Spleen (tissue), 11 donors: ENCODE measurements at regions not wholly inside any gene's neighbourhood (a gene's known extent, or its start where the extent isn't known, plus 50 kb on each side); places are given as distances from the start of the nearest gene placed in this dataset.

Experiments
- DNase-seq: peaks from one replicate; pipeline ENCODE4 v3.0.0-alpha.2; 2020
- H3K27ac ChIP-seq, 8 donors: fragments of 200-600 bp; sonication (generic) in 7 of 8; 1 replicate in 4 of 8; 2 replicates in 4 of 8; pipeline versions ENCODE4 v1.5.0 to v1.8.0; 2016 to 2021; ENCODE audit warnings: inconsistent platforms in 4 of 8, mild to moderate bottlenecking in 4 of 8, moderate library complexity in 1 of 8
- H3K27me3 ChIP-seq, 7 donors: fragments of 200-600 bp; sonication (generic) in 6 of 7; replicated peaks in 1 of 7; 1 replicate in 4 of 7; 2 replicates in 3 of 7; pipeline versions ENCODE4 v1.5.0 to v1.8.0; 2016 to 2021; ENCODE audit warnings: inconsistent platforms in 3 of 7, mild to moderate bottlenecking in 1 of 7
- H3K36me3 ChIP-seq, 6 donors: fragments of 200-600 bp; sonication (generic) in 5 of 6; 1 replicate in 4 of 6; 2 replicates in 2 of 6; pipeline versions ENCODE4 v1.5.0 to v1.8.0; 2016 to 2021; ENCODE audit warnings: inconsistent platforms in 2 of 6
- H3K4me1 ChIP-seq, 6 donors: fragments of 200-600 bp; sonication (generic) in 5 of 6; 1 replicate in 3 of 6; 2 replicates in 3 of 6; pipeline versions ENCODE4 v1.5.0 to v1.8.0; 2016 to 2021; ENCODE audit warnings: inconsistent platforms in 3 of 6
- H3K4me3 ChIP-seq, 8 donors: fragments of 200-600 bp; sonication (generic) in 7 of 8; 1 replicate in 4 of 8; 2 replicates in 4 of 8; pipeline versions ENCODE4 v1.5.0 to v1.8.0; 2016 to 2021; ENCODE audit warnings: inconsistent platforms in 4 of 8, mild to moderate bottlenecking in 4 of 8, moderate library complexity in 2 of 8
- H3K9me3 ChIP-seq, 8 donors: fragments of 200-600 bp; sonication (generic) in 7 of 8; 1 replicate in 4 of 8; 2 replicates in 4 of 8; pipeline versions ENCODE4 v1.5.0 to v1.8.0; 2016 to 2021; ENCODE audit warnings: inconsistent platforms in 4 of 8
- CTCF ChIP-seq, 11 experiments: fragments of 200-600 bp in 7 of 11; fragments of 450-650 bp in 4 of 11; sonication (generic) in 4 of 11; IDR thresholded peaks in 8 of 11; conservative IDR thresholded peaks in 3 of 11; 1 replicate in 7 of 11; 2 replicates in 4 of 11; pipeline versions ENCODE4 v1.4.0 to v1.8.0; 2016 to 2021; ENCODE audit warnings: antibody characterized with exemption in 11 of 11, inconsistent platforms in 4 of 11, mild to moderate bottlenecking in 1 of 11
- POLR2A ChIP-seq, 3 donors: fragments of 450-650 bp; IDR thresholded peaks; one replicate each; pipeline ENCODE4 v1.5.1; 2017; ENCODE audit warnings: antibody characterized with exemption in 3 of 3, mild to moderate bottlenecking in 1 of 3
- POLR2AphosphoS5 ChIP-seq, 3 donors: sonication (generic); formaldehyde crosslinking; IDR thresholded peaks; one replicate each; pipeline ENCODE4 v1.5.1; 2017; ENCODE audit warnings: antibody characterized with exemption in 3 of 3
- WGBS, 5 donors: extraction: QIAGEN DNeasy Blood & Tissue Kit in 3 of 5; methylation state at CpG; one replicate each; pipeline versions ENCODE4 v1.1.5 to v1.1.7; 2013 to 2018; 5-methylcytosine and 5-hydroxymethylcytosine counted together
- intact Hi-C: fragments of 100-400 bp; cut with DNase I; formaldehyde crosslinking; loops from one replicate; pipeline ENCODE4 v1.15.0; 2023; ENCODE audit warnings: low total_unique reads
- donor health status: healthy with polysubstance abuse.
- donor health status: DM: no; HTN: no; CAD: no; lungs with moderate emphysema.
- donor health status: DM: no; HTN: no; CAD: no.
- donor health status: Bipolar disorder and iron deficiency.
- donor health status: healthy.
- donor health status: DM: no; HTN: no; CAD: no.
- donor health status: DM: yes; HTN: yes; CAD: no.

GRCh38 chr14:87725318-87725717, 267.7 kb downstream of the GALC start:
- Histone ChIP-seq H3K9me3 (no peaks in the 10 kb centered on the region), H3K36me3 (no peaks in the 10 kb centered on the region), H3K4me1 (no peaks in the 10 kb centered on the region), H3K4me3 (no peak overlapping the region), H3K27me3 (peaks cover 0 to 4% (median 0%) of the 10 kb centered on the region in 7 donors), H3K27ac (no peak overlapping the region)
- TF ChIP-seq POLR2AphosphoS5 (IDR thresholded peaks at IDR 0.05) = no peak
- no peak for TF ChIP-seq CTCF (IDR thresholded peaks at IDR 0.05 in 8 of 11, conservative IDR thresholded peaks at IDR 0.05 in 3 of 11)
- no peak for TF ChIP-seq POLR2A (IDR thresholded peaks at IDR 0.05)
- intact Hi-C loops = no loop called here
- WGBS, 5 donors = 57 to 82% (median 61%) methylated on average over 4 of the region's 4 CpGs
- DNase-seq = no peak

DNA sequence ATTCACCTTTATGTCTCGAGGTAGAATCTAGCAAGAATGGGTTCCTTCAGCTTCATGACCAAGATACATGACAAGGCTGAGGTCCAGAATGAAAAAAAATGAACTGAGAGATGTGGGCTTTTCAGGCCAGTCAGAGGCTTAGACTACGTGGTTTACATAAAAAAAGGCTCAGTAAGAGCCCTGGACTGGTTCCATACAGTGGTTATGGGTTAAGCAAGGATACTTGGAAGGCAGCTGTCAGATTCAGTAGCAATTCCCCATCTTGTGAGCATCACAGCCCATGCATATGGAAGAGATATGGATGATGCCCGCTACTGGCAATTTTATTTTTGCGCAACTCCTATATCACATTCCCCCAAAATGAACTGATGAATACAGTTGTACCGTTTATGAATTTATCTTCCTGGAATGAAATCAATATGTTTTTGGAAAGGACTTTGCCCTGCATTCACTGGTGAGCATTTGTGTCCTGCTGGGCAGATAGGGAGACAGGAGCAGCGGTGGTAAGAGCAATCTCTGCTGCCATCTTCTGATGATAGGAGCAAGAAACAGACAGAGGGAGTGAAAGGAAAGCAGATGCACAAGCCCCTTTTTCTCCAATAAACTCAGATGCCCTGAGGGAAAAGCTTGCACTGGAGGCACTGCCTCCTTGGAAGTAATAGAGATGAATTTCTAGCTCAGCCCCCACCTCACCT, 280.4 kb downstream of the GALC start:
- Histone ChIP-seq H3K27me3 (no peaks in the 10 kb centered on the region), H3K4me3 (no peak overlapping the region), H3K9me3 (no peaks in the 10 kb centered on the region), H3K36me3 (no peaks in the 10 kb centered on the region), H3K27ac (no peak overlapping the region), H3K4me1 (no peaks in the 10 kb centered on the region)
- TF ChIP-seq POLR2A (IDR thresholded peaks at IDR 0.05) = no peak
- TF ChIP-seq POLR2AphosphoS5 (IDR thresholded peaks at IDR 0.05) = no peak
- TF ChIP-seq CTCF (IDR thresholded peaks at IDR 0.05 in 8 of 11, conservative IDR thresholded peaks at IDR 0.05 in 3 of 11) = no peak
- WGBS, 5 donors = 72 to 81% (median 76%) methylated on average over 6 of the region's 6 CpGs
- no peak for DNase-seq
- intact Hi-C loops = no loop called here

DNA sequence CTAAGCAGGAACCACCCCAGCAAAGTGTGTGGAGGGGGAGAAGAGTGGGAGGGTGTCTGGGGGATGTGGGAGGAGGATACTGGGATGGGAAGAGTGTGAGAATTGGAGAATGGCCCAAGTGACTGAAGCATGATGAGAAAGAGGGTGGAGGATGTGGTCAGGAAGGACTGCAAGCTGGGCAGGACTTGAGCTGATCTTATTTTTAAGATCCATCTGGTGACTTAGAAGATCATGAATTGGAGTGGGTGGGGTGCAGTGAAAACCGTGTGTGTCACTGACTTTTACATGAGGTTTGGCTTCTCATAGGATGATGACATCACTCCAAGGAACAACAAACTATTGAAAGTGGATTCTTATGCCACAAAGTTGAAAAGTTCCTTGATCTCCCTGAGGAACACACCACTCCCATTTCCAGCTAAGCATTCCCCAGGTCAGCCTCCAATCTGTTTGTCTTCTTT, 287.5 kb downstream of the GALC start:
- DNase-seq = no peak
- WGBS, 5 donors = 19 to 47% (median 32%) methylated on average over 1 of the region's 1 CpG
- TF ChIP-seq CTCF (IDR thresholded peaks at IDR 0.05 in 8 of 11, conservative IDR thresholded peaks at IDR 0.05 in 3 of 11) = no peak

DNA sequence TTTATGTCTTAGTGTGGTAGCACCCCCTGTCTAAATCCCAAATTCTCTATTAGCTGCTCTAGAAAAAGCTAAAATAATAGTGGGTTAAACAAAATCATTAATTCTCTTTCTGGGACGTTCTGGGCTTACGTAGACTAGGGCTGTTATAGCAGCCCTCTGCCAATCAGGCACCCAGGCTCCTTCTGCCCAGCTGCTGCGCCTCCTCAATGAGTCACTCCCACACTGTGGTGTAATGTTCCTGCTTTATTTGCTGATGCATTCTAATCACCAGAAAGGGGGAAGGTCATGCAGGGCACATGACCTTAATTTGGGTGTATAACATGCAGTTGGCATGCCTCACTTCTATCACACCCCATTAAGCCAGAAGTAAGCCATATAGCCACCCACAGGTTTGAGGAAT, 294.5 kb downstream of the GALC start:
- Histone ChIP-seq H3K9me3 (no peaks in the 10 kb centered on the region), H3K4me1 (no peaks in the 10 kb centered on the region), H3K27me3 (no peaks in the 10 kb centered on the region), H3K36me3 (no peaks in the 10 kb centered on the region), H3K4me3 (no peak overlapping the region), H3K27ac (no peak overlapping the region)
- intact Hi-C loops = no loop called here
- TF ChIP-seq POLR2A (IDR thresholded peaks at IDR 0.05) = no peak
- no peak for DNase-seq
- 72 to 84% (median 77%) methylated on average over 3 of the region's 3 CpGs for WGBS, 5 donors

More for the DNA sequence above, 287.5 kb downstream of the GALC start:
- no peak overlapping the region for H3K4me3 ChIP-seq
- H3K36me3 ChIP-seq = no peaks in the 10 kb centered on the region
- H3K27ac ChIP-seq = no peak overlapping the region
- intact Hi-C loops = no loop called here
- no peaks in the 10 kb centered on the region for H3K4me1 ChIP-seq
- H3K27me3 ChIP-seq = no peaks in the 10 kb centered on the region
- H3K9me3 ChIP-seq = peaks cover 0 to 4% (median 0%) of the 10 kb centered on the region in 8 donors
